GM18909 (cell line): ENCODE measurements at regions not wholly inside any gene's neighbourhood (a gene's known extent, or its start where the extent isn't known, plus 50 kb on each side); places are given as distances from the start of the nearest gene placed in this dataset.
"Not testable (repeated sequence)": the region's sequence is repeated elsewhere in the genome, so short reads cannot be mapped to it uniquely, and the experiment has no call there.

Experiments
- ATAC-seq: cut with Tn5 transposase; IDR thresholded peaks from one replicate; pipeline ENCODE4 v1.9.1; 2021; ENCODE audit warnings: mild to moderate bottlenecking; ENCODE audit not compliant: unreplicated experiment, poor library complexity

GRCh38 chr10:53547364-53547763, 774.8 kb upstream of the MBL2 start:
- ATAC-seq = no peak

GRCh38 chr10:53543410-53543809, 770.8 kb upstream of the MBL2 start:
- ATAC-seq = no peak

- ATAC-seq = no peak
Measured at GRCh38 chr10:53537508-53537907, 764.9 kb upstream of the MBL2 start.

GRCh38 chr10:53536322-53536721, 763.7 kb upstream of the MBL2 start:
- ATAC-seq = no peak

DNA sequence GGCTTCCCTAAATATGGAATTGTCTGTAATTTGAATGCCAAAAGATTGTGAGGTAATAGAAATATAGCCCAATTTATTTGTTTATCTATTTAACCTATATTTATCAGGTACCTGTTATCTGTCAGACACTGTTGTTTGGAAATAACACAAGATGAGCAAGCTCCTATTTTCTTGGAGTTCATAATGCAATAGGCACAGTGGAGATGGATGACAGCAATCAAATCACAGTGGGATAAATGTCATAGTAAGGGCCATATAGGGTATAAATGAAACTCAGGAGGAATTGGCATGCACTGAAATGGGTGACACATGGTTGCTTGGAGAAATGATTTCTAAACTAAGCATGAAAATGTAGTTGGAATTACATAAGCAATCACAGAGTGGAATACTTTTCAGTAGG, 761.8 kb upstream of the MBL2 start:
- no peak for ATAC-seq

GRCh38 chr10:53528974-53529373, 756.4 kb upstream of the MBL2 start:
- ATAC-seq = no peak

GRCh38 chr10:53521046-53521445, 748.5 kb upstream of the MBL2 start:
- no peak for ATAC-seq

GRCh38 chr10:53508197-53508596, 735.6 kb upstream of the MBL2 start:
- ATAC-seq = no peak

DNA sequence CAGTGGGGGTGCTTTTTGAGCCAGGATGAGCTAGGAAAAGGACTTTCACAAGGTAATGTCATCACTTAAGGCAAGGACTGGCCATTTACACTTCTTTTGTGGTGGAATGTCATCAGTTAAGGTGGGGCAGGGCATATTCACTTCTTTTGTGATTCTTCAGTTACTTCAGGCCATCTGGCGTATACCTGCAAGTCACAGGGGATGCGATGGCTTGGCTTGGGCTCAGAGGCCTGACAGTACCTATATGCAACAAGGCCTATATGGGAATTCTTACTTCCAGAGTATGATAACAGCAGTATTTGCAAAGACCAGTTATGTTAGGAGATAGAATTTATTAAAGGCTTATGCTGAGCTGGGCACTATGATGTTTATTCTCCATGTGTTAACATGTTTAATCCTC, 731.9 kb upstream of the MBL2 start:
- not testable (repeated sequence) for ATAC-seq

- no peak for ATAC-seq
Measured at GRCh38 chr10:53491774-53492173, 719.2 kb upstream of the MBL2 start.

DNA sequence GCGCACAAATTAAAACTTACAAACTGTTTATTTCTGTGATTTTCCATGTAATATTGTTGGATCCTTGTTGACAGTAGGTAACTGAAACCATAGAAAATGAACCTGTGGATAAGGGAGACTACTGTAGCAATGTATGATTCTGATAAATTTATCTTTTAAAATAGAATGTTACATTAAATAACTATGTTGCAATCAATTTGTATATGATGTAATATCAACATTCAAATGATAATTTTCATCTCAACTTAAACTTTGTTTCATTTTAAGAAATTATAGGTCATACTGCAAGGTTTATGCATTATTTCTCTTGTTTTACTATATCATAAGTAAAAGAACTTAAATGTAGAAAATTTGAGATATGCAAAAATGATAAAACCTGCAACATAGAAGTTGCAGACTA, 718.0 kb upstream of the MBL2 start:
- ATAC-seq = no peak

DNA sequence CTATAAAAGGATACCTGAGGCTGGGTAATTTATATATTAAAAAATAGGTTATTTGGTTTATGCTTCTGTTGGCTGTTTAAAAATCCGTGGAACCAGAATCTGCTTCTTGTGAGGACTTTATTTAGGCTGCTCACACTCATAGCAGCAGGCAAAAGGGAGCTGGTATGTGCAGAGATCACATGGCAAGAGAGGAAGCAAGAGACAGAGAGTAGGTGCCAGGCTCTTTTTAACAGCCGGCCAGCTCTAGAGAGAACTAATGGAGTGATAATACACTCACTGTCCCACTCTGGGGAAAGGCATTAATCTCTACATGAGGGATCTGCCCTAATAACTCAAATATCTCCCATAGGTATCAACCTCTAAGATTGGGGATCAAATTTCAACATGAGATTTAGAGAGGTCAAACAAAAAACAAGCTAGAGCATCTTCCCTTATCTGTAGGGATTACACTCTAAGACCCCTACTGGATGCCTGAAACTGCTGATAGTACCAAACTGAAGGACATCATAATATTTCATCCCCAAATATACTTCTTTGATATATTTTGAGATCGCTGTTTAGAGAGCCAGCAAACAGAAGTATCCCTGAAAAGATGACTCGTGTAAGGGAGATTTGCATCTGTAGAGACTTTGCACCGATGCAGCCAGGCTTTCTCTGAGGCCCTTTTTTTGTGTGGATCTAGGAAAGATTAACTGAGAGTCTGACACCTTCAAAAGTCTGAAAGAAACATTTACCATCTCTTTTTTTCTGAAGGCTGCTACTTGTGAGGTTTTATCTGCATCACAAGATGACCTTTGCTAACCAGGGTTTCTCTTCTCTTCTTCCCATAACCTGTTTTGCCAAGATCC, 717.0 kb upstream of the MBL2 start:
- no peak for ATAC-seq

DNA sequence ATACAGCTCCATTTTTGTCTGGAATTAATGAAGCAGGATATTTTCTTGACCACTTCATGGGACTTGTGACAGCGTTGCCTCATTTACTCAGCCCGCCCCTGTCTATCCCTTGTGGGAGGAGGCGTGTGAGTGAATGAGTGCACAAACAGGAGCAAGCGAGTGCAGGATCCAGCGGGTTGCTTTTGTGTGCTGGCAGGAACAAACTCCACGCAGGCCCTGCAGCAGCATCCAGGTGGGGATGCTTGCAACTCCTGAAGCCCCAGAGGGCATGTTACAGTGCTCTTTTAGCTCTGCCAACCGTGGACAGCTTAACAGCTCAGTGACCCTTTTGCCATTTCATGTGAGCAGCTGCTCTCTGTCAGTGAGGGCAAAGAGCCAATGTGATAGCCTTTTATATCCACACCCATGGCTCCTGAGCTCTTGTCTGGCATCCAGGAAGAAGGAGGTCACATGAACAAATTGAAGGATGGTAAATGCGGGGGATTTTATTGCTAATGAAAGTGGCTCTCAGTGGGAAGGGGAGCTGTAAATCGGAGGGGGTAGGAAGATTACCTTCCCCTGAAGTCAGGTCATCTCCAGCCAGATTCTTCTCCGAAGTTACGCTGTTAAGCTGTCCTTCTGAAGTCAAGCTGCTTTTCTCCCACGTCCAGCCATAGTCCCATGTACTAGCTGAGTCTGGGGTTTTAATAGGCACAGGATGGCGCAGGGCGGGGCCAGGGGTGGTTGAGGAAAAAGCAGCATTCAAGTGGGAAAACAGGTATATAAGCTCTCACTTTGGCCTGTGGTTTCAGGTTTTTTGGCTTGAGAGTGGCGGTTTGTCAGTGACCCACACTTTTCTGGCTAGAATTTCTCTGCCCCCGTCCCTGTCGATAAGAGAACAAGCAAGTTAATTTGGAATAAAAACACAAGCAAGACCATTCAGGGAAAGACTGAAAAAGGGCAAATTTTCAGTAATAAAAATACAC, 714.7 kb upstream of the MBL2 start:
- ATAC-seq = no peak

DNA sequence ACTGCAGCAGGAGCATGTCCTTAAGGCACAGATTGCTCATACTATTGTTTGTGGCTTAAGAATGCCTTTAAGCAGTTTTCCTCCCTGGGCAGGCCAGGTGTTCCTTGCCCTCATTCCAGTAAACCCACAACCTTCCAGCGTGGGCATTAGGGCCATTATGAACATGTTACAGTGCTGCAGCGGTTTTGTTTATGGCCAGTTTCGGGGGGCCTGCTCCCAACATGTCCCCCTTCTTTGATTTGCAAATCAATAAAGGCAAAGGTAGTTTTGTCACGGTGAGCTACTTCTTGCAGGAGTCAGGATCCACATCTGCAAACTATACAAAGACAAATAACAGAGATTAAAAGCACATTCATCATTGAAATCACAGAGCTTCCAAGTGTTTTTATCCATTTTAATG, 712.8 kb upstream of the MBL2 start:
- ATAC-seq = not testable (repeated sequence)

DNA sequence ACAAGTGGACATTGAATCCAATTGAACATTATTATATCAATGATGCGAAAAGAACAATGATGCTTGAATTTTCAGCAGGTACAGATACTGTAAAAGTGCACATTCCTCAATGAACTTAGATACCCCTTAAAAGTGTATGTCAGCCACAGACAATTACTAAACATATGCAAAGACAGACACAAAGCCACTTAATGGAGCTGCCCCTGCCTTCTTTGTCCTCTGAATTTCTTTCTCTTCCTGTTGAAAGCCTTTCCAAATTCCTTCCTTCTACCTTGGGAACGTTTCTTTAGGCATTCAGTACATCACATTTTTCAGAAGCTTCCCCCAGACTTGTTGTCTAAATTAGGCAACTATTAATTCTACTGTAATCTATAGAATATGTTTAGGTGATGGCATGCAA, 706.8 kb upstream of the MBL2 start:
- ATAC-seq = no peak

DNA sequence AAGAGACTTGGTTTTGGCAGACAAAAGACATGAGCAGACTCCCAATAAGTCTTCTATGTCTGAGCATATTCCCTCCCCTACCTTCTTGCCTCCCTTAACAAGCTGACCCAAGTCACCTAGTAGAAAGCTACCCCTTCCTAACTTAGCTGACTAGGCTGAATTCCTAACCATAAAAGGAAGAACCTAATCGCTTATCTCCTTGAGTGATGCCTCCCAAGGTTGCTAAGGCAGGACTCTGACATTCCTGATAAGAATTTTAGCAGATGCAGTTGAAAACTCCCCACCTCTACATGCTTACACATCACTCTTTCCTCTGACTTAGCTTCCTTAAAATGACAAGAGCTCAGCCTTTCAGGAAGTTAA, 704.7 kb upstream of the MBL2 start:
- no peak for ATAC-seq

DNA sequence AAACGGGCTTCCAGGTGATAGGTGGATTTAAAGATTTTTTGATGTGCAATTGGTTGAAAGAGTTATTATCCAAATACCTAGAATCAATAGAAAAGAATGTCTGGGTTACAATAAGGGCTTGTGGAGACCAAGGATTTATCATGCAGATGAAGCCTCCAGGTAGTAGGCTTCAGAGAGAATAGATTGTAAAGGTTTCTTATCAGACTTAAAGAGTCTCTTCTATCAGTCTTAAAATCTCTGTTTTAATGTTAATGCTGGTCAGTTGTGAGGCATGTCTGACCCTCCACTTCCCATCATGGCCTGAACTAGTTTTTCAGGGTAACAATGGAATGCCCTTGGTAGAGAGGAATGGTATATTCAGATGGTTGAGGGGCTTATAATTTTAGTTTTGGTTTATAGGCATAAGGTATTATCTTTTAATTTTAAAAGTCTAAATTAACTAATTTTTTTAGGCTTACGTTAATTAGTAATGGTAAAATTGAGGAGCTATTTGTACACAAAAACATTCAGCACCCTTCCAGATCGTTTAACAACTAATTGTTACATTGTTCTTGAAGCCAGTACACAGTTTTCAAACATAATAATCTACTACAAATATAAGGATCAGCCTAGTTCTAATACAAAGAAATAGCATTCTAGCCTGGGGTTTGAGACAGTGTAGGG, 704.2 kb upstream of the MBL2 start:
- ATAC-seq = no peak

GRCh38 chr10:53469383-53469782, 696.8 kb upstream of the MBL2 start:
- ATAC-seq = no peak

DNA sequence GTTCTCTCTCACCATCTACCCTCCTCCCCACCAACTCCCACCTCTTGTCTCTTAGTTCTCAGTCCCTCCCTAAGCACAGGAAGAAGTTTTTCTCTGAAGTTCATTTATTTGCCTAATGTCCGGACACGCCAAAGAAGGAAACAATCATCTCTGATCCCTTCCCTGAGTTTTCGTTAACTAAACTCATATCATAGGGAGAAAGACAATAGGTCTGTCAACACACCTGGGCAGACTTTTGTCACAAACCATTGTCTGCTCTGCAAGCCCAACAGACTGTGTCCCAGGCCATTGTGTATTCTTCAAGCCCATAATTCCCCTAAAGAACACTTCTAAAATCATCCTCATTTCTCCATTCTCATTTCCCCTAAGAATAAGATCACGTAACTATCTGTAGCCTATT, 691.0 kb upstream of the MBL2 start:
- no peak for ATAC-seq

GRCh38 chr10:53458007-53458406, 685.4 kb upstream of the MBL2 start:
- no peak for ATAC-seq

- no peak for ATAC-seq
Measured at GRCh38 chr10:53453196-53453595, 680.6 kb upstream of the MBL2 start.
